HG02973 (cell line): ENCODE measurements at regions not wholly inside any gene's neighbourhood (a gene's known extent, or its start where the extent isn't known, plus 50 kb on each side); places are given as distances from the start of the nearest gene placed in this dataset.
"Not testable (repeated sequence)": the region's sequence is repeated elsewhere in the genome, so short reads cannot be mapped to it uniquely, and the experiment has no call there.

Source experiments
- ATAC-seq: cut with Tn5 transposase; IDR thresholded peaks from one replicate; pipeline ENCODE4 v1.9.1; 2021; ENCODE audit warnings: moderate library complexity; ENCODE audit not compliant: unreplicated experiment

DNA sequence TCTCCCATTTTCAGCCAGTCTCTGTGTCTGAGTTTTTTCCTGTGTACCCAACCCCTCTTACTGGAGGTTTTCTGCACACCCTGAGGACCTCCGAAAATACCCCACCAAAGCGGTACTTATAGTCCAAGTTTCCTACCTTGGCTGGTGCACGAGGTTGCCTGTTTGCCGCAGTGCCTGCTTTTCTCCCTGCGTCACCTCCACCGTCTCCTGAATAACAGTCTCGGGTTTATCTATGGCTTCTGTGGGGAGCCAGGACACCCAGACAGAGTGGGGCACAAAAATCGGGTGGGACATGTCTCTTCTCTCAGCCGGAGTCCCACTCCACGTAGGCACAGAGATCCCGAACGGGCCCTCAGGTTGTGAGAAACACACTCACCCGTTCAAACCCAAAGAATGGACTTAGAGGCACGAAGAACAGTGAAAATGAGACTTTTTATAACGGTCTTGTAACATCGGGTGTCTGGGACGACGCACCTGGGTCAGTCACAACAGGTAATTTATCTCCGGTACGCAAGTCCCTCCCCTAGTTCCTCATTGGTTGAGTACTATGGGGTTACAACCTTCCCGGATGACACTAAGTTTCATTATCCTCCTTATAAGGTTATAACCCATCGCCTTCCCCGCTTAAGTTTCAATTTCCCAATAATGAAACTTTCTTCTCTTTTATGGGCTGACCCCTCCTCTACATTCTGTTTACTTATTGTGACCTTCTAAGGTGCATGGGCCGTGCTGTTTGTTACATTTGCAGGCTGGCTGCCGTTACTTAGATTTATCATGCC, 970.2 kb upstream of the COX7C start:
- ATAC-seq = no peak

GRCh38 chr5:85648495-85648894, 969.2 kb upstream of the COX7C start:
- ATAC-seq = no peak

- ATAC-seq = no peak
Observed at GRCh38 chr5:85651731-85652130, 966.0 kb upstream of the COX7C start.

GRCh38 chr5:85654144-85654543, 963.6 kb upstream of the COX7C start:
- not testable (repeated sequence) for ATAC-seq

DNA sequence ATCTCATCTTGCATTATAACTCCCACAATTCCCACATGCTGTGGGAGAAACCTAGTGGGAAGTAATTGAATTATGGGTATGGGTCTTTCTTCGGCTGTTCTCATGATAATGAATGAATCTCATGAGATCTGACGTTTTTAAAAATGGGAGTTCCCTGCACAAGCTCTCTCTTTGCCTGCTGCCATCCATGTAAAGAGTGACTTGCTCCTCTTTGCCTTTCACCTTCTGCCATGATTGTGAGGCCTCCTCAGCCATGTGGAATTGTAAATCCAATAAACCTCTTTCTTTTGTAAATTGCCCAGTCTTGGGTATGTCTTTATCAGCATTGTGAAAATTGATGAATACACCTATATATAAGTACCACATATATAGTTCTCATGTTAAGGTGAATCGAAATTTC, 961.7 kb upstream of the COX7C start:
- no peak for ATAC-seq

GRCh38 chr5:85657328-85657727, 960.4 kb upstream of the COX7C start:
- ATAC-seq = not testable (repeated sequence)

DNA sequence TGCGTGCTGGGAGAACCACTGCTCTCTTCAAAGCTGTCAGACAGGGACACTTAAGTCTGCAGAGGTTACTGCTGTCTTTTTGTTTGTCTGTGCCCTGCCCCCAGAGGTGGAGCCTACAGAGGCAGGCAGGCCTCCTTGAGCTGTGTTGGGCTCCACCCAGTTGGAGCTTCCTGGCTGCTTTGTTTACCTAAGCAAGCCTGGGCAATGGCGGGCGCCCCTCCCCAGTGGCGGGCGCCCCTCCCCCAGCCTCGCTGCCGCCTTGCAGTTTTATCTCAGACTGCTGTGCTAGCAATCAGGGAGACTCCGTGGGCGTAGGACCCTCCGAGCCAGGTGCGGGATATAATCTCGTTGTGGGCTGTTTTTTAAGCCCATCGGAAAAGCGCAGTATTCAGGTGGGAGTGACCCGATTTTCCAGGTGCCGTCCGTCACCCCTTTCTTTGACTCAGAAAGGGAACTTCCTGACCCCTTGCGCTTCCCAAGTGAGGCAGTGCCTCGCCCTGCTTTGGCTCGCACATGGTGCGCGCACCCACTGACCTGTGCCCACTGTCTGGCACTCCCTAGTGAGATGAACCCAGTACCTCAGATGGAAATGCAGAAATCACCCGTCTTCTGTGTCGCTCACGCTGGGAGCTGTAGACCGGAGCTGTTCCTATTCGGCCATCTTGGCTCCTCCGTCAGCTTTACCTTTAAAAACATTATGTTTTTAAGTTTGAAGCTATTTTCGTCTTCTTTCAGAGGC, 954.6 kb upstream of the COX7C start:
- ATAC-seq = not testable (repeated sequence)

DNA sequence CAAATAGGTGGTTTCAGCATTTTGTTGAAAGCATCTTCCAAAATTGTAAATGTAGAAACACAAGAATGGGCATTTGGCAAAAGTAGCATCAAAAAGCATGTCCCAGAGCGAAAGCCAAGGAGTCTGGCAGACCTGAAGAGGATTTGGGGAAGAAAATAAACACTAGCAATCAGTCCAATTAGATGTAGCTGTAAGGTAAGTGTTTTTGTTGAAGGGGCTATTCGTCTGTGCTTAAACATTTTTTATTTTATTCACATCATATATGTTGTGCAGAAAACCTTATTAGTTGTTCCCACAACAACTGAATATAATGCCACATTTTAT, 954.1 kb upstream of the COX7C start:
- no peak for ATAC-seq

DNA sequence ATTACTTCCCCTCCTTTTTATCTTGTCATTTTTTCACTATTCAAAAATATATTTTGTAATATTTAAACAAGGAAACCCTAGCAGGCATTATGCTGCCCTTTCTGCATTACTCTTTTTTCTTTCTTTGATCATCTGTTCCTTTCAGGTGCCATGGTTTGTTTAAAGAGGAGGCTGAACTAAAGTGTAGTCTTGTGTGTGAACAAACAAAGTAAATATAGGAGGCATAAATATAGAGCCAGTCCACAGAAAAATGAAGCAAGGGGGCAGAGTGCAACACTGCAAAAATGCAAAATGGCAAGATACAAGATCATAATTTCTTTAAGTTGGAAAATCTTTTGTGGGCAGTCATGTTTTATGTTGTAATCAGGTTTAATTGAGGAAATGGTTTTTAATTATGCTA, 947.3 kb upstream of the COX7C start:
- ATAC-seq = no peak

DNA sequence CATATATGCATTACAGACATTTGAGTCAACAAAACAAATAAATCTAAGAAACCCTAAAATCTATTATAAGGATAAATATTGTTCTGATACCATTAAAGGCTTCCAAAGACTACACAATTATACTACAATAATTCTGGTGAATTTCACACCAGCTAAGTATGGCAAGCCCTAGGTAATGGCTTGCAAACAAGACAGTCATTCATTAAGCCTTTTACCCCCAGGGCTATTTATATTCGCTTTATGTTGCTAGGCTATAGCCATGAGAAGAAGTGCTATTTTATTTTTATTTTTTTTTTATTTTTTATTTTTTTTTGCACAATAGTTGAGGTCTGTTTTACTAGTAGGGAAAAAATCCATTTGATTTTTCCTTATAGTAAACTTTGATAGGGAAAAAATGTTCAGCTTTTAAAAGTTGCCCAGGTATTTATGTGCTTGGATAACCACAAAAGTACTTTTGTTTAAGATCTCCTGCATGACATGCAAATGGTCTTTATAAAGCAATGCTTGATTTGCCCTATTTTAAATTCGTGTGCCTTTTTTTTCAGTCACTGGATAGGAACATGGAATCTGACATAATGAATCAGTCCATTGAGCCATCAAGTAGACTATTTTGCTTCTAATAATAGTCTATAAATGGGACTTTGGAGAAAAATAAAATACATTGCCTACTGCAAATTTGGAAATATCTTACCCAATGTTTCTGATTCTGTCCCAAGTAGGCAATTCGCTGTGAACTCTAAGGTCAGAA, 946.3 kb upstream of the COX7C start:
- no peak for ATAC-seq

DNA sequence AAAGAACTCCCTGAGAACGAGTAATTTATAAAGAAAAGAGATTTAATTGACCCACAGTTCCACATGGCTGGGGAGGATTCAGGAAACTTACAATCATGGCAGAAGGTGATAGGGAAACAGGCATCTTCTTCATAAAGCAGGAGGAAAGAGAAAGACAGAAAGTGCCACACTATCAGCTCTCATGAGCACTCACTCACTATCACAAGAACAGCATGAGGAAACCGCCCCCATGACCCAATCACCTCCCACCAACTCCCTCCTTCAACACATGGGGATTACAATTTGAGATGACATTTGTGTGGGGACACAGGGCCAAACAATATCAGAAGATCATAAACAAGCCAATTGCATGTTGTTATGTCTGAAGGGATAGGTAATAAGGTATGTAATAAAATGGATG, 935.9 kb upstream of the COX7C start:
- no peak for ATAC-seq

DNA sequence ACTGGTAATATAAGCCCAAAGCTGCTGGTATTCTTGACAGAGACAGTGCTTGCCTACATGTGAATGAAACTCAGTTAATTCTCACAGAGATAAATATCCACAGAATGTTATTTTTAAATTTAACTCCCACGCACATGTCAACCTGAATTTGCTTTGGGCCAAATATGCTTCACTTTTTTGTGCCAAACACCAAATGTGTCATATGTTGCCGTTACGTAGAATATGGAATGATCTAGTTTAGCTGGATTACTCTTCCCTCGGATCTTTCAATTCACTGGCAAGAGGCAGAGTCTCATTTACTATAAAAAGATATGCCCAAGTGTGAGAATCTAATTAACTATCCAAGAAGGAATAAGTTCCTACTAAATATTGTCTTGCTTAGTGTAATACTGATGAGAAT, 933.4 kb upstream of the COX7C start:
- no peak for ATAC-seq

- ATAC-seq = no peak
Observed at GRCh38 chr5:85703296-85703695, 914.4 kb upstream of the COX7C start.

- ATAC-seq = no peak
Observed at GRCh38 chr5:85709728-85710127, 908.0 kb upstream of the COX7C start.

- ATAC-seq = no peak
Observed at GRCh38 chr5:85716344-85717202, 901.2 kb upstream of the COX7C start.

- no peak for ATAC-seq
Observed at GRCh38 chr5:85717203-85717563, 900.6 kb upstream of the COX7C start.

GRCh38 chr5:85732185-85732584, 885.6 kb upstream of the COX7C start:
- ATAC-seq = no peak

DNA sequence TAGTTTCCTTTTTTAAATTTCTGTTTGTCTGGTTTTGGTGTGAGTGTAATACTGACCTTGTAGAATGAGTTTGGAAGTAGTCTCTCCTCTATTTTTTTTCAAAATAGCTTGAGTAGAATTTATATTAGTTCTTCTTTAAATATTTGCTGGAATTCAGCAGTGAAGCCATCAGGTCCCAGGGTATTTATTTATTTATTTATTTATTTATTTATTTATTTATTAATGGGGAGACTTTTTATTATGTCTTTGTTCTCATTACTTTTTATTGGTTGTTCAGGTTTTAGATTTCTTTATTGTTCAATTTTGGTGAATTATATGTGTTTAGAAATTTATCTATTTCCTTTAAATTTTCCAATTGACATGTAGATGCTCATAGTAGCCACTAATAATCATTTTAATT, 875.8 kb upstream of the COX7C start:
- no peak for ATAC-seq

- no peak for ATAC-seq
Observed at GRCh38 chr5:85760519-85760918, 857.2 kb upstream of the COX7C start.

DNA sequence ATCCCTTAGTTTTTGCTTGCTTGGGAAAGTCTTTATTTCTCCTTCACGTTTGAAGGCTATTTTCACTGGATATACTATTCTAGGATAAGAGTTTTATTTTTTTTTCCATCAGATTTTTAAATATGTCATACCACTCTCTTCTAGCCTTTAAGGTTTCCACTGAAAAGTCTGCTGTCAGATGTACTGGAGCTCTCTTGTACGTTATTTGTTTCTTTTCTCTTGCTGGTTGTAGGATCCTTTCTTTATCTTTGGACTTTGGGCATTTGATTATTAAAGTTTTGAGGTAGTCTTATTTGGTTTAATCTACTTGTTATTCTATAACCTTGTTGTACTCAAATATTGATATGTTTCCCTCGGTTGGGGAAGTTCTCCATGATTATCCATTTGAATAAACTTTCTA, 848.4 kb upstream of the COX7C start:
- no peak for ATAC-seq

DNA sequence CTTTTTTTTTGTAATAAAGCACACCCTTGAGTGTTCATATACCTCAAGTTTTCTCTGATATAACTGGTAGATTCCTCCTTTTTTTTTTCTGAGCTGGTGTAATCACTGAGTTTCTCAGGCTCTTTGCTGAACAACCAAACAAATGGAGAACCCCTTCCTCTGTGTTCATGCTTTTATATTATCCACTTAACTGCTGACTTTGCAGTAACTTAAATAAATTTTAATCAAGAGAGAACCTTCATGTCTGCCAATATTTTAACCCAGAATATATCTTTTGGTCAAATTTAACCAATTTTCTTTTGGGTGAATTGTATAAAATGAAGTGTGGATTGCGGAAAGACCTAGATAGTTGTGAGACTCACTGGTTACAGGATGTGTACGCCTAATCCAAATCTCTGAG, 833.0 kb upstream of the COX7C start:
- ATAC-seq = no peak
